ENCODE measurements at regions not wholly inside any gene's neighbourhood (a gene's known extent, or its start where the extent isn't known, plus 50 kb on each side); places are given as distances from the start of the nearest gene placed in this dataset.

- no peak for TF ChIP-seq CTCF (IDR thresholded peaks at IDR 0.05 in 8 of 11, conservative IDR thresholded peaks at IDR 0.05 in 3 of 11)
- TF ChIP-seq POLR2A (IDR thresholded peaks at IDR 0.05) = no peak
- TF ChIP-seq POLR2AphosphoS5 (IDR thresholded peaks at IDR 0.05) = no peak
Observed at GRCh38 chr4:180675359-180675650, 1567.9 kb upstream of the TENM3 start.
